ENCODE measurements at regions not wholly inside any gene's neighbourhood (a gene's known extent, or its start where the extent isn't known, plus 50 kb on each side); places are given as distances from the start of the nearest gene placed in this dataset.

DNA sequence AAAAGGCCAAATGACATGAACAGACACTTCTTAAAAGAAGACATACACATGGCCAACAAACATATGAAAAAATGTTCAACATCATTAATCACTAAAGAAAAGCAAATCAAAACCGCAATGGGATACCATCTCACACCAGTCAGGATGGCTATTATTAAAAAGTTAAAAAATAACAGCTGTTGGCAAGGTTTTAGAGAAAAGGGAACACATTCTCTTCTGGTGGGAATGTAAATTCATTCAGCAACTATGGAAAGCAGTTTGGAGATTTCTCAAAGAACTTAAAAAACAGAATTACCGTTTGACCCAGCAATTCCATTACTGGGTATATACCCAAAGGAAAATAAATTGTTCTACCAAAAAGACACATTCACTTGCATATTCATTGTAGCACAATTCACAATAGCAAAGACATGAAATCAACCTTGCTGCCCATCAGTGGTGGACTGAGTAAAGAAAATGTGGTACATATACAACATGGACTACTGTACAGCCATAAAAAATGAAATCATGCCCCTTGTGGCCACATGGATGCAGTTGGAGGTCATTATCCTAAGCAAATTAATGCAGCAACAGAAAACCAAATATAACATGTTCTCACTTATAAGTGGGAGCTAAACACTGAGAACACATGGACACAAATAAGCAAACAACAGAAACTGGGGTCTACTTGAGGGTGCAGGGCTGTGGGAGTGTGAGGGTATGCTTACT, 190.7 kb upstream of the MCTP2 start (continued):
- no peak for TF ChIP-seq PPARA (CRISPR knock-in tag; IDR thresholded peaks at IDR 0.05; ENCODE audit: borderline replicate concordance)
- TF ChIP-seq TCF4 (CRISPR knock-in tag; IDR thresholded peaks at IDR 0.05; ENCODE audit: borderline replicate concordance), result no peak
- no peak for TF ChIP-seq ESRRG (CRISPR knock-in tag; IDR thresholded peaks at IDR 0.05)
- TF ChIP-seq CSRNP3 (CRISPR knock-in tag; IDR thresholded peaks at IDR 0.05), result no peak
- TF ChIP-seq ZNF565 (CRISPR knock-in tag; conservative IDR thresholded peaks at IDR 0.05; ENCODE audit: low read depth), result no peak
- no peak for TF ChIP-seq ISL1 (CRISPR knock-in tag; IDR thresholded peaks at IDR 0.05)
- TF ChIP-seq GLIS3 (CRISPR knock-in tag; IDR thresholded peaks at IDR 0.05), result no peak
- no peak for TF ChIP-seq BACH2 (CRISPR knock-in tag; IDR thresholded peaks at IDR 0.05; ENCODE audit: borderline replicate concordance)
- TF ChIP-seq ARNTL (CRISPR knock-in tag; IDR thresholded peaks at IDR 0.05; ENCODE audit: borderline replicate concordance, low read depth), result no peak
- no peak for TF ChIP-seq SNAI2 (CRISPR knock-in tag; IDR thresholded peaks at IDR 0.05)

- TF ChIP-seq ZFP3 (CRISPR knock-in tag; IDR thresholded peaks at IDR 0.05), result no peak
- no peak for TF ChIP-seq OSR1 (CRISPR knock-in tag; IDR thresholded peaks at IDR 0.05)
- no peak for TF ChIP-seq PPARA (CRISPR knock-in tag; IDR thresholded peaks at IDR 0.05; ENCODE audit: borderline replicate concordance)
- no peak for TF ChIP-seq CSRNP3 (CRISPR knock-in tag; IDR thresholded peaks at IDR 0.05)
- TF ChIP-seq SNAI2 (CRISPR knock-in tag; IDR thresholded peaks at IDR 0.05), result no peak
- no peak for TF ChIP-seq RARB (CRISPR knock-in tag; IDR thresholded peaks at IDR 0.05)
- no peak for TF ChIP-seq TCF4 (CRISPR knock-in tag; IDR thresholded peaks at IDR 0.05; ENCODE audit: borderline replicate concordance)
- no peak for TF ChIP-seq GLIS3 (CRISPR knock-in tag; IDR thresholded peaks at IDR 0.05)
- no peak for TF ChIP-seq ZNF8 (CRISPR knock-in tag; IDR thresholded peaks at IDR 0.05)
- no peak for TF ChIP-seq CSDC2 (CRISPR knock-in tag; IDR thresholded peaks at IDR 0.05)
- TF ChIP-seq, protein P1, sequence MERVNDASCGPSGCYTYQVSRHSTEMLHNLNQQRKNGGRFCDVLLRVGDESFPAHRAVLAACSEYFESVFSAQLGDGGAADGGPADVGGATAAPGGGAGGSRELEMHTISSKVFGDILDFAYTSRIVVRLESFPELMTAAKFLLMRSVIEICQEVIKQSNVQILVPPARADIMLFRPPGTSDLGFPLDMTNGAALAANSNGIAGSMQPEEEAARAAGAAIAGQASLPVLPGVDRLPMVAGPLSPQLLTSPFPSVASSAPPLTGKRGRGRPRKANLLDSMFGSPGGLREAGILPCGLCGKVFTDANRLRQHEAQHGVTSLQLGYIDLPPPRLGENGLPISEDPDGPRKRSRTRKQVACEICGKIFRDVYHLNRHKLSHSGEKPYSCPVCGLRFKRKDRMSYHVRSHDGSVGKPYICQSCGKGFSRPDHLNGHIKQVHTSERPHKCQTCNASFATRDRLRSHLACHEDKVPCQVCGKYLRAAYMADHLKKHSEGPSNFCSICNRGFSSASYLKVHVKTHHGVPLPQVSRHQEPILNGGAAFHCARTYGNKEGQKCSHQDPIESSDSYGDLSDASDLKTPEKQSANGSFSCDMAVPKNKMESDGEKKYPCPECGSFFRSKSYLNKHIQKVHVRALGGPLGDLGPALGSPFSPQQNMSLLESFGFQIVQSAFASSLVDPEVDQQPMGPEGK (CRISPR knock-in tag; IDR thresholded peaks at IDR 0.05; ENCODE audit: borderline replicate concordance), result no peak
- no peak for TF ChIP-seq ESRRG (CRISPR knock-in tag; IDR thresholded peaks at IDR 0.05)
- ATAC-seq, result no peak
Observed at GRCh38 chr15:94036156-94036555, 195.2 kb upstream of the MCTP2 start.

DNA sequence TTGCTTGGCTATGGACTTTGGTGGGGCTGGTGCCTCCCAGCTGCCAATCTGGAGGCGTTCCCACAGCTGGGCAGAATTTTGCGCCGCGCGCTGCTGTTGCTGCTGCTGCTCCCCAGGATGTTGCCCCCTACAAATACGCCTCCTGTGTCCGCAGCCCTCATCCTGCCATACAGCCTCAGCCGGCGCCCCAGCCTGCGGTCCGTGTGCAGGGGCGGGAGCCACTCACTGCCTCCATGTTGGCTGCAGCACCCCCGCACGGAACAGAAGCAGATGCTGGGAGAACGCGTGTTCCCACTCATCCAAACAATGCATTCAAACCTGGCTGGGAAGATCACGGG, 197.7 kb upstream of the MCTP2 start:
- ATAC-seq, result no peak
- no peak for TF ChIP-seq TSHZ2 (CRISPR knock-in tag; IDR thresholded peaks at IDR 0.05)
- TF ChIP-seq ESRRG (CRISPR knock-in tag; IDR thresholded peaks at IDR 0.05), result no peak
- TF ChIP-seq RARB (CRISPR knock-in tag; IDR thresholded peaks at IDR 0.05), result no peak
- no peak for TF ChIP-seq ISL1 (CRISPR knock-in tag; IDR thresholded peaks at IDR 0.05)
- no peak for TF ChIP-seq ZNF565 (CRISPR knock-in tag; conservative IDR thresholded peaks at IDR 0.05; ENCODE audit: low read depth)
- no peak for TF ChIP-seq ZFP3 (CRISPR knock-in tag; IDR thresholded peaks at IDR 0.05)
- no peak for TF ChIP-seq GLIS3 (CRISPR knock-in tag; IDR thresholded peaks at IDR 0.05)
- no peak for TF ChIP-seq ZNF70 (CRISPR knock-in tag; IDR thresholded peaks at IDR 0.05)
- TF ChIP-seq TCF4 (CRISPR knock-in tag; IDR thresholded peaks at IDR 0.05; ENCODE audit: borderline replicate concordance), result no peak
- TF ChIP-seq CREB5 (CRISPR knock-in tag; IDR thresholded peaks at IDR 0.05; ENCODE audit: low read depth), result no peak
- TF ChIP-seq CSRNP3 (CRISPR knock-in tag; IDR thresholded peaks at IDR 0.05), result no peak
